B cell (primary cell): ENCODE measurements at regions not wholly inside any gene's neighbourhood (a gene's known extent, or its start where the extent isn't known, plus 50 kb on each side); places are given as distances from the start of the nearest gene placed in this dataset.

Experiments used
- EZH2 ChIP-seq: IDR thresholded peaks from 2 replicates; pipeline ENCODE4 v1.6.1; 2012; ENCODE audit warnings: borderline replicate concordance, low read depth, mild to moderate bottlenecking, moderate library complexity, low read length; ENCODE audit not compliant: insufficient read depth, poor library complexity, severe bottlenecking
- TF ChIP-seq, protein P1 (sequence below): fragments of 200-600 bp; IDR thresholded peaks from one replicate; pipeline ENCODE4 v1.8.0; 2022; ENCODE audit warnings: antibody characterized with exemption, mild to moderate bottlenecking

DNA sequence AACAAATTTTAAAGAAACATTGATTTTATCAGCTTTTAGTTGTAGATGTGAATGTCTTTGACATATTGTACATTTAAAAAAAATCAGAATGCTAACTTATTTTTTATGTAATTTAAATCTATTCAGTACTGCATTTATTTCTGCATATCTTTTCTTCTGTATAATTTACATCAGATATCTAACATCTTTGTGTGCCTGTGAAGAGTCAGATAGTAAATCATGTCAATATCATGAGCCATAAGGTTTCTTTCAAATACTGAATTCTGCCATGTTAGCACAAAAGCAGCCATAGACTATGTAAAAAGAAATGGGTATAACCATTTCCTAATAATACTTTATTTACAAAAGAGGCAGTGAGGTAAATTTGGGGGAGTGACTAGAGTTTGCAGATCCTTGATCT, 1829.2 kb downstream of the NCAM2 start:
- TF ChIP-seq, protein P1, sequence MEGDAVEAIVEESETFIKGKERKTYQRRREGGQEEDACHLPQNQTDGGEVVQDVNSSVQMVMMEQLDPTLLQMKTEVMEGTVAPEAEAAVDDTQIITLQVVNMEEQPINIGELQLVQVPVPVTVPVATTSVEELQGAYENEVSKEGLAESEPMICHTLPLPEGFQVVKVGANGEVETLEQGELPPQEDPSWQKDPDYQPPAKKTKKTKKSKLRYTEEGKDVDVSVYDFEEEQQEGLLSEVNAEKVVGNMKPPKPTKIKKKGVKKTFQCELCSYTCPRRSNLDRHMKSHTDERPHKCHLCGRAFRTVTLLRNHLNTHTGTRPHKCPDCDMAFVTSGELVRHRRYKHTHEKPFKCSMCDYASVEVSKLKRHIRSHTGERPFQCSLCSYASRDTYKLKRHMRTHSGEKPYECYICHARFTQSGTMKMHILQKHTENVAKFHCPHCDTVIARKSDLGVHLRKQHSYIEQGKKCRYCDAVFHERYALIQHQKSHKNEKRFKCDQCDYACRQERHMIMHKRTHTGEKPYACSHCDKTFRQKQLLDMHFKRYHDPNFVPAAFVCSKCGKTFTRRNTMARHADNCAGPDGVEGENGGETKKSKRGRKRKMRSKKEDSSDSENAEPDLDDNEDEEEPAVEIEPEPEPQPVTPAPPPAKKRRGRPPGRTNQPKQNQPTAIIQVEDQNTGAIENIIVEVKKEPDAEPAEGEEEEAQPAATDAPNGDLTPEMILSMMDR, result no peak
- TF ChIP-seq EZH2, result no peak
